ENCODE measurements at regions not wholly inside any gene's neighbourhood (a gene's known extent, or its start where the extent isn't known, plus 50 kb on each side); places are given as distances from the start of the nearest gene placed in this dataset.

GRCh38 chr1:206411321-206411720, 59.0 kb upstream of the IKBKE start:
- H3K27me3 ChIP-seq (ENCODE audit: insufficient read depth, low read length): no peaks in the 10 kb centered on the region
- peaks cover 6% of the 10 kb centered on the region for H3K4me1 ChIP-seq (ENCODE audit: control insufficient read depth, insufficient read depth, low read length, unreplicated experiment)
- H3K79me2 ChIP-seq (ENCODE audit: control insufficient read depth, insufficient read depth, low read length, unreplicated experiment): no peaks in the 10 kb centered on the region
- H2AFZ ChIP-seq (ENCODE audit: low read length, unreplicated experiment): no peak overlapping the region
- no peak overlapping the region for H3K27ac ChIP-seq (ENCODE audit: low read depth, low read length)
- H3K4me3 ChIP-seq (ENCODE audit: low read depth, low read length): no peak overlapping the region
- no peaks in the 10 kb centered on the region for H3K36me3 ChIP-seq (ENCODE audit: insufficient read depth, low read length)

GRCh38 chr1:206415942-206416341, 54.3 kb upstream of the IKBKE start:
- no peaks in the 10 kb centered on the region for H3K27me3 ChIP-seq (ENCODE audit: insufficient read depth, low read length)
- H3K79me2 ChIP-seq (ENCODE audit: control insufficient read depth, insufficient read depth, low read length, unreplicated experiment): no peaks in the 10 kb centered on the region
- no peaks in the 10 kb centered on the region; the same call in 1 of the 2 replicates for H3K36me3 ChIP-seq (ENCODE audit: insufficient read depth, low read length)
- H3K27ac ChIP-seq (ENCODE audit: low read depth, low read length): no peak overlapping the region
- H3K4me1 ChIP-seq (ENCODE audit: control insufficient read depth, insufficient read depth, low read length, unreplicated experiment): peaks cover 27% of the 10 kb centered on the region
- H3K4me3 ChIP-seq (ENCODE audit: low read depth, low read length): no peak overlapping the region
- H2AFZ ChIP-seq (ENCODE audit: low read length, unreplicated experiment): no peak overlapping the region

- Histone ChIP-seq H3K27me3 (ENCODE audit: insufficient read depth, low read length) (no peaks in the 10 kb centered on the region), H3K4me3 (ENCODE audit: low read depth, low read length) (no peak overlapping the region), H3K27ac (ENCODE audit: low read depth, low read length) (no peak overlapping the region), H3K79me2 (ENCODE audit: control insufficient read depth, insufficient read depth, low read length, unreplicated experiment) (no peaks in the 10 kb centered on the region), H3K36me3 (ENCODE audit: insufficient read depth, low read length) (peaks cover 10% of the 10 kb centered on the region; the same call in 1 of the 2 replicates), H2AFZ (ENCODE audit: low read length, unreplicated experiment) (no peak overlapping the region), H3K4me1 (ENCODE audit: control insufficient read depth, insufficient read depth, low read length, unreplicated experiment) (peaks cover 27% of the 10 kb centered on the region)
Measured at GRCh38 chr1:206417774-206418614, 52.3 kb upstream of the IKBKE start.

GRCh38 chr1:206419250-206419649, 51.0 kb upstream of the IKBKE start:
- H3K36me3 ChIP-seq (ENCODE audit: insufficient read depth, low read length): peaks cover 13% of the 10 kb centered on the region; the same call in 1 of the 2 replicates
- peak overlapping the region; percentile 46 for H3K27ac ChIP-seq (ENCODE audit: low read depth, low read length)
- H3K4me3 ChIP-seq (ENCODE audit: low read depth, low read length): no peak overlapping the region

GRCh38 chr1:206419783-206420182, 50.5 kb upstream of the IKBKE start:
- peaks cover 27% of the 10 kb centered on the region for H3K4me1 ChIP-seq (ENCODE audit: control insufficient read depth, insufficient read depth, low read length, unreplicated experiment)
- no peak overlapping the region for H3K4me3 ChIP-seq (ENCODE audit: low read depth, low read length)
- no peak overlapping the region for H2AFZ ChIP-seq (ENCODE audit: low read length, unreplicated experiment)
- H3K27ac ChIP-seq (ENCODE audit: low read depth, low read length): peak overlapping the region; percentile 50
- H3K27me3 ChIP-seq (ENCODE audit: insufficient read depth, low read length): no peaks in the 10 kb centered on the region
- H3K79me2 ChIP-seq (ENCODE audit: control insufficient read depth, insufficient read depth, low read length, unreplicated experiment): no peaks in the 10 kb centered on the region
- H3K36me3 ChIP-seq (ENCODE audit: insufficient read depth, low read length): peaks cover 14% of the 10 kb centered on the region; the same call in 1 of the 2 replicates

More at GRCh38 chr1:206419250-206419649, 51.0 kb upstream of the IKBKE start:
- Histone ChIP-seq H3K4me1 (ENCODE audit: control insufficient read depth, insufficient read depth, low read length, unreplicated experiment) (peaks cover 27% of the 10 kb centered on the region), H3K79me2 (ENCODE audit: control insufficient read depth, insufficient read depth, low read length, unreplicated experiment) (no peaks in the 10 kb centered on the region), H2AFZ (ENCODE audit: low read length, unreplicated experiment) (no peak overlapping the region), H3K27me3 (ENCODE audit: insufficient read depth, low read length) (no peaks in the 10 kb centered on the region)

- Histone ChIP-seq H3K4me3 (ENCODE audit: low read depth, low read length) (no peak overlapping the region), H3K27me3 (ENCODE audit: insufficient read depth, low read length) (no peaks in the 10 kb centered on the region), H3K27ac (ENCODE audit: low read depth, low read length) (peak overlapping the region; percentile 50), H2AFZ (ENCODE audit: low read length, unreplicated experiment) (no peak overlapping the region), H3K4me1 (ENCODE audit: control insufficient read depth, insufficient read depth, low read length, unreplicated experiment) (peaks cover 27% of the 10 kb centered on the region), H3K79me2 (ENCODE audit: control insufficient read depth, insufficient read depth, low read length, unreplicated experiment) (no peaks in the 10 kb centered on the region), H3K36me3 (ENCODE audit: insufficient read depth, low read length) (peaks cover 14% of the 10 kb centered on the region; the same call in 1 of the 2 replicates)
Measured at GRCh38 chr1:206420471-206420870, 49.8 kb upstream of the IKBKE start.
